Endodermal cell (in vitro differentiated cells): ENCODE measurements at regions not wholly inside any gene's neighbourhood (a gene's known extent, or its start where the extent isn't known, plus 50 kb on each side); places are given as distances from the start of the nearest gene placed in this dataset.

Experiments used
- DNase-seq: peaks from one replicate; pipeline ENCODE4 v3.0.0-alpha.2; 2017
- H3K27ac ChIP-seq: 2 replicates; pipeline ENCODE4 v1.5.1; 2013; ENCODE audit warnings: mild to moderate bottlenecking, low read depth, low read length, moderate library complexity
- H3K27me3 ChIP-seq: 2 replicates; pipeline ENCODE4 v1.6.1; 2013; ENCODE audit warnings: mild to moderate bottlenecking, low read length, moderate library complexity; ENCODE audit not compliant: insufficient read depth, control insufficient read depth, poor library complexity, severe bottlenecking
- H3K36me3 ChIP-seq: 2 replicates; pipeline ENCODE4 v1.7.0; 2013; ENCODE audit warnings: mild to moderate bottlenecking, low read length, moderate library complexity; ENCODE audit not compliant: control insufficient read depth, insufficient read depth
- H3K4me1 ChIP-seq: one replicate; pipeline ENCODE4 v1.7.0; 2013; ENCODE audit warnings: low read length; ENCODE audit not compliant: control insufficient read depth, insufficient read depth
- H3K4me3 ChIP-seq: 2 replicates; pipeline ENCODE4 v1.5.1; 2013; ENCODE audit warnings: mild to moderate bottlenecking, low read length, moderate library complexity
- H3K9ac ChIP-seq: 2 replicates; pipeline ENCODE4 v1.6.1; 2013; ENCODE audit warnings: mild to moderate bottlenecking, low read length, moderate library complexity; ENCODE audit not compliant: poor library complexity, severe bottlenecking; ENCODE audit errors: extremely low read depth
- H3K9me3 ChIP-seq: 2 replicates; pipeline ENCODE4 v1.6.1; 2013; ENCODE audit warnings: mild to moderate bottlenecking, low read length, moderate library complexity; ENCODE audit not compliant: control insufficient read depth
- H3K27ac Mint-ChIP-seq: 2 replicates; pipeline ENCODE4 v1.8.0; 2020; ENCODE audit warnings: mixed read lengths
- H3K27me3 Mint-ChIP-seq: 2 replicates; pipeline ENCODE4 v1.8.0; 2021; ENCODE audit warnings: mild to moderate bottlenecking, mixed read lengths; ENCODE audit not compliant: insufficient read depth
- H3K36me3 Mint-ChIP-seq: 2 replicates; pipeline ENCODE4 v1.8.0; 2020; ENCODE audit warnings: low read depth, mixed read lengths
- H3K4me1 Mint-ChIP-seq: 2 replicates; pipeline ENCODE4 v1.8.0; 2020; ENCODE audit warnings: mixed read lengths
- H3K4me3 Mint-ChIP-seq: 2 replicates; pipeline ENCODE4 v1.8.0; 2020; ENCODE audit warnings: mild to moderate bottlenecking, moderate library complexity, mixed read lengths
- H3K9me3 Mint-ChIP-seq: 2 replicates; pipeline ENCODE4 v1.8.0; 2020; ENCODE audit warnings: mild to moderate bottlenecking, mixed read lengths
- WGBS, 2 experiments: methylation state at CpG; one replicate each; pipeline versions ENCODE4 v1.1.5 to v1.1.7; 2013; ENCODE audit warnings: missing lambda C conversion rate in 2 of 2, mixed read lengths in 1 of 2; ENCODE audit not compliant: insufficient coverage in 1 of 2, insufficient read length in 1 of 2; 5-methylcytosine and 5-hydroxymethylcytosine counted together
- TF ChIP-seq, protein P1 (sequence below): fragments of 200-600 bp; sonication (generic); conservative IDR thresholded peaks from 2 replicates; pipeline ENCODE4 v1.5.0; 2021; ENCODE audit warnings: antibody characterized with exemption, mild to moderate bottlenecking

DNA sequence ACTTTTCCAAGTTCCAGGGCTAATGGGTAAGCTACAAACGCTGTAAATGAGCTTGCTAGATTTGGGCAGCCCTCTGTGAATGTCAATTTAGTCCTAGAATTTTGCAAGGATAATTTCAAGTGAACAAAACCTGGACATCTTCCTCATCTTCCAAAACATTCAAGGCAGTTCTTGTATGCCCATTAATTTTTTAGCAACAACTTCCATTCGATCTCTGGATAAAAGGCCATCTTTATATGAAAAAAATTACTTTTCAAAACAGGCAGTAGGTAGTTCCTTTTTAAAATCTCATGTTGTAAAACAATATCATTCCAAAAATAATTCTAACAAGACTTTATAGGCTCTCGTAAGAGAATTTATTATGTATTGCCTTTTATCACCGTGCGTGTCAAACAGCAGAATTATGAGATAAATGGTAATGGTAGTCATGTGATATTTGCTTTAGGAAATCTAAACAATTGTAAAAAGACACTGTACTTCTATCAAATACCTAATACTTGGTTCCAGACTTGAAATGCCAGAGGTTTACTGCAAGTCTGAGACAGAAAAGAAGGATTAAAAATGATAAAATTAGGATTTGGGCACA lies 143.7 kb upstream of the NRP1 start:
- Histone ChIP-seq H3K36me3 (no peaks in the 10 kb centered on the region), H3K4me3 (no peak overlapping the region), H3K27me3 (no peaks in the 10 kb centered on the region), H3K27ac (no peak overlapping the region), H3K9ac (no peak overlapping the region), H3K9me3 (no peaks in the 10 kb centered on the region), H3K4me1 (no peaks in the 10 kb centered on the region)
- Mint-ChIP-seq H3K9me3 (peaks cover 14% of the 10 kb centered on the region), H3K27ac (no peak overlapping the region), H3K4me1 (no peaks in the 10 kb centered on the region), H3K4me3 (no peak overlapping the region), H3K27me3 (peaks cover 1% of the 10 kb centered on the region), H3K36me3 (no peaks in the 10 kb centered on the region)
- WGBS, 2 experiments, result 86 to 92% methylated on average over 3 to 5 of the region's 5 CpGs
- TF ChIP-seq, protein P1, sequence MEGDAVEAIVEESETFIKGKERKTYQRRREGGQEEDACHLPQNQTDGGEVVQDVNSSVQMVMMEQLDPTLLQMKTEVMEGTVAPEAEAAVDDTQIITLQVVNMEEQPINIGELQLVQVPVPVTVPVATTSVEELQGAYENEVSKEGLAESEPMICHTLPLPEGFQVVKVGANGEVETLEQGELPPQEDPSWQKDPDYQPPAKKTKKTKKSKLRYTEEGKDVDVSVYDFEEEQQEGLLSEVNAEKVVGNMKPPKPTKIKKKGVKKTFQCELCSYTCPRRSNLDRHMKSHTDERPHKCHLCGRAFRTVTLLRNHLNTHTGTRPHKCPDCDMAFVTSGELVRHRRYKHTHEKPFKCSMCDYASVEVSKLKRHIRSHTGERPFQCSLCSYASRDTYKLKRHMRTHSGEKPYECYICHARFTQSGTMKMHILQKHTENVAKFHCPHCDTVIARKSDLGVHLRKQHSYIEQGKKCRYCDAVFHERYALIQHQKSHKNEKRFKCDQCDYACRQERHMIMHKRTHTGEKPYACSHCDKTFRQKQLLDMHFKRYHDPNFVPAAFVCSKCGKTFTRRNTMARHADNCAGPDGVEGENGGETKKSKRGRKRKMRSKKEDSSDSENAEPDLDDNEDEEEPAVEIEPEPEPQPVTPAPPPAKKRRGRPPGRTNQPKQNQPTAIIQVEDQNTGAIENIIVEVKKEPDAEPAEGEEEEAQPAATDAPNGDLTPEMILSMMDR, result no peak
- no peak for DNase-seq

DNA sequence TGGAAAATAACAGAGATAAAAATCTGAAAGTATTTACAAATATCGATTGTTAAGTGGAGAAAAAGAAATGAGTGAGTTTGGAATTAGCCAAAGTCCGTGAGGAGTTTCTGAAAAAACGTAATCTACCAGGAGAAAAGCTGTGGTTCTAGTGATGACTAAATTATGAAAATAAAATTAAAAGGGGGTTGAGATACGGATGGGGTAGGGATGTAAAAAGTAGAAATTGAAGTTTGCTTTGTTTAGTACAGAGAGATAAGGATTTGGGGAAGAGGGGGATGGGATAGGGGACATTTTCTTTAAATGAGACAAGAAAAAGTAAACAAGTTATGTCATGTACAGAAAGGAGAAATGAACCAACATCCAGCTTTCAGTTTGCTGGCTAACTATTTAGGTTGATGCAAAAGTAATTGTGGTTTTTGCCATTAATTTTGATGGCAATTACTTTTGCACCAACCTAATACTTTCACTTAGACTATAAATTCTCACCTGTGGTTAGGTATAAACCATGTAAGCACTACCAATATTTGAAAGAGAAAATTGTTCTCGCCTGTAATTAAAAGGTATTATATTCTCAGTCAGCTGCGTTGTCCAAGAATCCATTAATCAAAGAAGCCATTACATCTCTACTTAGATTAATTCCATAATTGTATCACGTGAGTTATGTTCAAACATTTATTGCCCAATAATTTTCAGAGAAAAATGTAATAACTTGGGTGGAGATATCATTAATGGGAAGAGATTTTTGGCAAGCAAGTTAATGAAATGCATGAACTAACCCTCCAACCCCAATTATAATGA lies 143.0 kb upstream of the NRP1 start:
- Mint-ChIP-seq H3K27ac (no peak overlapping the region), H3K4me3 (no peak overlapping the region)

DNA sequence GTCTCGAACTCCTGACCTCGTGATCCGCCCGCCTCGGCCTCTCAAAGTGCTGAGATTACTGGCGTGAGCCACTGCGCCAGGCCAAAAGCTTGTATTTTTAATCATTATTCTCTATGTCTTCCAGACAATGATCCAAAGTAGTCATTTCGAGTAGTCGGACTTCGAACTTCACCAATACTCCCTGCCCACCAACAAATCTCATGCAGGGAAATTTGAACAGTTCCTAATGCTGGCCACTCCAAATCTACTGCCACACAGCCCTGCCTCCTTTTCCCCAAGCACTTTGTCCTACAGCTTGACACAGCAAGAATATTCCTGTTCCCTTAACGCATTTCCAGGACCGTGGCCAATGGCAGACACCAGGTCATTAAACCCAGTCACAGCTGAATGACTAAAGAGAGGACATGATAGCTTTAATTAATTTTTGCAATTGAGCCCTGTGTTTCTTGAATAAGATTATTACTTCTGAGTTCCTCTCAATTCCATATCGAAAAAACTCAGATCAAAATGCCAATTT lies 142.3 kb upstream of the NRP1 start:
- peaks cover 14% of the 10 kb centered on the region for H3K9me3 Mint-ChIP-seq
- H3K36me3 Mint-ChIP-seq, result no peaks in the 10 kb centered on the region
- no peaks in the 10 kb centered on the region for H3K9me3 ChIP-seq
- H3K4me3 ChIP-seq, result no peak overlapping the region
- TF ChIP-seq, protein P1, result no peak
- H3K27ac ChIP-seq, result no peak overlapping the region
- 97% methylated on average over 12 to 13 of the region's 13 CpGs for WGBS, 2 experiments
- H3K27me3 Mint-ChIP-seq, result peaks cover 1% of the 10 kb centered on the region
- no peaks in the 10 kb centered on the region for H3K27me3 ChIP-seq
- H3K9ac ChIP-seq, result no peak overlapping the region
- no peak for DNase-seq
- H3K4me3 Mint-ChIP-seq, result no peak overlapping the region
- H3K4me1 Mint-ChIP-seq, result no peaks in the 10 kb centered on the region
- no peak overlapping the region for H3K27ac Mint-ChIP-seq
- H3K36me3 ChIP-seq, result no peaks in the 10 kb centered on the region
- no peaks in the 10 kb centered on the region for H3K4me1 ChIP-seq

More for the DNA sequence above, 143.0 kb upstream of the NRP1 start:
- no peaks in the 10 kb centered on the region for H3K4me1 ChIP-seq
- Mint-ChIP-seq H3K36me3 (no peaks in the 10 kb centered on the region), H3K27me3 (peaks cover 1% of the 10 kb centered on the region), H3K4me1 (no peaks in the 10 kb centered on the region), H3K9me3 (peaks cover 14% of the 10 kb centered on the region)
- TF ChIP-seq, protein P1, result no peak
- DNase-seq, result no peak
- no peaks in the 10 kb centered on the region for H3K27me3 ChIP-seq
- no peaks in the 10 kb centered on the region for H3K9me3 ChIP-seq
- H3K9ac ChIP-seq, result no peak overlapping the region
- no peak overlapping the region for H3K4me3 ChIP-seq
- no peaks in the 10 kb centered on the region for H3K36me3 ChIP-seq
- no peak overlapping the region for H3K27ac ChIP-seq
- 92 to 96% methylated on average over 4 to 7 of the region's 7 CpGs for WGBS, 2 experiments
